ENCODE measurements at regions not wholly inside any gene's neighbourhood (a gene's known extent, or its start where the extent isn't known, plus 50 kb on each side); places are given as distances from the start of the nearest gene placed in this dataset.

GRCh38 chr16:76835339-76835738 is 355.7 kb upstream of the MON1B start:
- no peak for TF ChIP-seq CTCF (IDR thresholded peaks at IDR 0.05; ENCODE audit: insufficient read depth, low read length, severe bottlenecking)
- Histone ChIP-seq H3K27me3 (ENCODE audit: control insufficient read depth, insufficient read depth, low read length) (no peaks in the 10 kb centered on the region), H3K36me3 (ENCODE audit: control insufficient read depth, insufficient read depth, low read length) (no peaks in the 10 kb centered on the region), H3K4me3 (ENCODE audit: low read depth, low read length) (no peak overlapping the region)
- no peak for FAIRE-seq
- no peak for DNase-seq (ENCODE audit: low read depth)

- TF ChIP-seq CTCF (IDR thresholded peaks at IDR 0.05; ENCODE audit: insufficient read depth, low read length, severe bottlenecking), result no peak
- DNase-seq (ENCODE audit: low read depth) (no peak), FAIRE-seq (no peak)
- no peak overlapping the region for H3K4me3 ChIP-seq (ENCODE audit: low read depth, low read length)
- H3K27me3 ChIP-seq (ENCODE audit: control insufficient read depth, insufficient read depth, low read length), result no peaks in the 10 kb centered on the region
- H3K36me3 ChIP-seq (ENCODE audit: control insufficient read depth, insufficient read depth, low read length), result no peaks in the 10 kb centered on the region
Observed at GRCh38 chr16:76835779-76836300, 355.1 kb upstream of the MON1B start.

- Histone ChIP-seq H3K36me3 (ENCODE audit: control insufficient read depth, insufficient read depth, low read length) (no peaks in the 10 kb centered on the region), H3K27me3 (ENCODE audit: control insufficient read depth, insufficient read depth, low read length) (no peaks in the 10 kb centered on the region), H3K4me3 (ENCODE audit: low read depth, low read length) (no peak overlapping the region)
- no peak for TF ChIP-seq CTCF (IDR thresholded peaks at IDR 0.05; ENCODE audit: insufficient read depth, low read length, severe bottlenecking)
- no peak for FAIRE-seq
- DNase-seq (ENCODE audit: low read depth), result no peak
Observed at GRCh38 chr16:76837872-76838271, 353.1 kb upstream of the MON1B start.

GRCh38 chr16:76854234-76854633 is 336.8 kb upstream of the MON1B start:
- no peak for TF ChIP-seq CTCF (IDR thresholded peaks at IDR 0.05; ENCODE audit: insufficient read depth, low read length, severe bottlenecking)
- no peaks in the 10 kb centered on the region for H3K27me3 ChIP-seq (ENCODE audit: control insufficient read depth, insufficient read depth, low read length)
- H3K36me3 ChIP-seq (ENCODE audit: control insufficient read depth, insufficient read depth, low read length), result no peaks in the 10 kb centered on the region
- no peak for DNase-seq (ENCODE audit: low read depth)
- no peak overlapping the region for H3K4me3 ChIP-seq (ENCODE audit: low read depth, low read length)
- FAIRE-seq, result no peak

- Histone ChIP-seq H3K4me3 (ENCODE audit: low read depth, low read length) (no peak overlapping the region), H3K36me3 (ENCODE audit: control insufficient read depth, insufficient read depth, low read length) (no peaks in the 10 kb centered on the region), H3K27me3 (ENCODE audit: control insufficient read depth, insufficient read depth, low read length) (no peaks in the 10 kb centered on the region)
- DNase-seq (ENCODE audit: low read depth), result no peak
- TF ChIP-seq CTCF (IDR thresholded peaks at IDR 0.05; ENCODE audit: insufficient read depth, low read length, severe bottlenecking), result no peak
- FAIRE-seq, result no peak
Observed at GRCh38 chr16:76856112-76856511, 334.9 kb upstream of the MON1B start.

GRCh38 chr16:76857402-76857801 is 333.6 kb upstream of the MON1B start:
- no peaks in the 10 kb centered on the region for H3K27me3 ChIP-seq (ENCODE audit: control insufficient read depth, insufficient read depth, low read length)
- H3K4me3 ChIP-seq (ENCODE audit: low read depth, low read length), result no peak overlapping the region
- FAIRE-seq, result no peak
- TF ChIP-seq CTCF (IDR thresholded peaks at IDR 0.05; ENCODE audit: insufficient read depth, low read length, severe bottlenecking), result no peak
- H3K36me3 ChIP-seq (ENCODE audit: control insufficient read depth, insufficient read depth, low read length), result no peaks in the 10 kb centered on the region
- no peak for DNase-seq (ENCODE audit: low read depth)

Data from bronchial epithelial cell (primary cell).